Caco-2 (cell line): ENCODE measurements at regions not wholly inside any gene's neighbourhood (a gene's known extent, or its start where the extent isn't known, plus 50 kb on each side); places are given as distances from the start of the nearest gene placed in this dataset.

Experiments
- BruUV-seq: library from RNA; stranded (reverse); fragments of 400-500 nt; replicated peaks from 2 replicates; lab custom pipeline; 2021; lab: Mats Ljungman, UMichigan
- CTCF ChIA-PET: fragments of 300-600 bp; sonication (Branson Sonifier 250); formaldehyde crosslinking; loops from one replicate; lab custom pipeline; 2022; ENCODE audit warnings: antibody characterized with exemption; lab: Charles Lee
- POLR2A ChIA-PET: fragments of 300-600 bp; sonication (Branson Sonifier 250); formaldehyde crosslinking; loops from one replicate; lab custom pipeline; 2022; ENCODE audit warnings: antibody characterized with exemption; lab: Charles Lee
- DNase-seq, 2 experiments: peaks; one replicate each; pipeline versions ENCODE4 v3.0.0 to v3.0.0-alpha.2; 2020 to 2022
- H3K27me3 ChIP-seq: replicated peaks from 2 replicates; pipeline ENCODE4 v1.6.0; 2011; ENCODE audit warnings: low read length; ENCODE audit not compliant: control insufficient read depth, insufficient read depth
- H3K36me3 ChIP-seq: 2 replicates; pipeline ENCODE4 v1.5.1; 2011; ENCODE audit warnings: low read length; ENCODE audit not compliant: control insufficient read depth, insufficient read depth
- H3K4me1 ChIP-seq: fragments of 250-450 bp; sonication (Bioruptor Pico); 2 replicates; pipeline ENCODE4 v1.5.1; 2020; ENCODE audit warnings: mild to moderate bottlenecking
- H3K4me3 ChIP-seq: 2 replicates; pipeline ENCODE4 v1.5.1; 2011; ENCODE audit warnings: low read depth, mild to moderate bottlenecking, control low read depth, low read length
- H3K9me3 ChIP-seq: fragments of 250-450 bp; sonication (Bioruptor Pico); 2 replicates; pipeline ENCODE4 v1.5.1; 2020; ENCODE audit warnings: mild to moderate bottlenecking, moderate library complexity
- H3K27ac Mint-ChIP-seq: one replicate; pipeline ENCODE4 v1.8.0; 2022; ENCODE audit warnings: mixed read lengths; ENCODE audit not compliant: unreplicated experiment
- H3K27me3 Mint-ChIP-seq: one replicate; pipeline ENCODE4 v1.8.0; 2022; ENCODE audit warnings: mixed read lengths; ENCODE audit not compliant: insufficient read depth, unreplicated experiment
- H3K36me3 Mint-ChIP-seq: one replicate; pipeline ENCODE4 v1.8.0; 2022; ENCODE audit warnings: mild to moderate bottlenecking, mixed read lengths; ENCODE audit not compliant: insufficient read depth, unreplicated experiment
- H3K4me1 Mint-ChIP-seq: one replicate; pipeline ENCODE4 v1.8.0; 2022; ENCODE audit warnings: low read depth, mixed read lengths; ENCODE audit not compliant: unreplicated experiment
- H3K4me3 Mint-ChIP-seq: one replicate; pipeline ENCODE4 v1.8.0; 2022; ENCODE audit warnings: mild to moderate bottlenecking, moderate library complexity, mixed read lengths; ENCODE audit not compliant: unreplicated experiment
- H3K9me3 Mint-ChIP-seq: one replicate; pipeline ENCODE4 v1.8.0; 2022; ENCODE audit warnings: mixed read lengths; ENCODE audit not compliant: unreplicated experiment
- intact Hi-C: fragments of 100-400 bp; cut with micrococcal nuclease; formaldehyde crosslinking; loops from one replicate; pipeline ENCODE4 v1.10.0; 2022; ENCODE audit not compliant: unreplicated experiment
- TF ChIP-seq, protein P1 (sequence below), 2 experiments: fragments of 200-600 bp in 1 of 2; IDR thresholded peaks; 1 replicate in 1 of 2; 2 replicates in 1 of 2; pipeline versions ENCODE4 v1.5.1 to v1.8.0; 2011 to 2022; ENCODE audit warnings: antibody characterized with exemption in 1 of 2, control low read depth in 1 of 2, inconsistent platforms in 1 of 2, low read depth in 1 of 2, low read length in 1 of 2, mild to moderate bottlenecking in 1 of 2, moderate library complexity in 1 of 2; ENCODE audit not compliant: insufficient read depth in 1 of 2, severe bottlenecking in 1 of 2, unreplicated experiment in 1 of 2

DNA sequence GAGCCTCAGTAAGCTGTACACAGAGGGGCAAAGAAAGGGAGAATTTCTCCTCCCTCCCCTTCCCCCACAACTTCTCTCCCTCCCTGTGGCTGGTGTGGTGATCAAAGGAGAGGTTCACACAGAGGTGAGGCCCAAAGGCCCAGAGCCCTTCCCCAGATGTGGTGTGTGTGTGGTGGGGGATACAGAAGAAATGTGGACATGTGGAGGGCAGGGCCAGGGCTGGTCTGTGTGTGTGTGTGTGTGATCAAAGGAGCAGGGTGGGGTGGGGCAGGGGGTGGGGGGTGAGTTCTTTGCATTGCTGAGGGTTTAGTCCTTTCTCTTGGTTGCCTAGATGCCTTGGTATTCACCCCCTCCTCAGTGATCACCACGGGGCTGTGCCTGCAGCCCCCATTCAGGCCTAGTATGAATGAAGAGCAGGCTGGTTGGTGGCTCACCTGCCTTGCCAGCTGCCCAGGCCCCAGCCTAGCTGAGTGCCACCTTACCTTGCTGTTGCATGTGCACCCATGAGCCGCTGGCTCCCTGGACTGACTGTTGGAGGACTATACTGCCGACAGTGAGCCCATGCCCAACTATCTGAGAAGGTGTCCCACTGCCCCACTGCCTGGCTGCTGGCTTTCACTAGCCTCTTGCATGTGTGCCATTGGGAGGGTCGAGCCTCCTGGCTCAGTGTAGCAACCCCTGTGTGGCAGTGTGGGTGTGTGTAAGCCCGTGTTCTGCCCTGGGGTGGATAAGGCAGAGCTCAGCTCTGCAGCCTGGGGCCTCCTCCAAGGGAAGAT lies 101.9 kb downstream of the EFNB1 start:
- H3K4me1 ChIP-seq, result no peaks in the 10 kb centered on the region
- Mint-ChIP-seq H3K4me1 (no peaks in the 10 kb centered on the region), H3K4me3 (no peak overlapping the region), H3K27me3 (no peaks in the 10 kb centered on the region), H3K9me3 (no peaks in the 10 kb centered on the region), H3K27ac (peak overlapping the region; percentile 57), H3K36me3 (peaks cover 5% of the 10 kb centered on the region)
- H3K27me3 ChIP-seq, result no peaks in the 10 kb centered on the region
- BruUV-seq, result no TSS peak
- intact Hi-C loops, result no loop called here
- DNase-seq, result peak; percentile 11 to 34
- no peaks in the 10 kb centered on the region for H3K9me3 ChIP-seq
- CTCF ChIA-PET, result no interaction called here
- H3K36me3 ChIP-seq, result no peaks in the 10 kb centered on the region
- TF ChIP-seq, protein P1, sequence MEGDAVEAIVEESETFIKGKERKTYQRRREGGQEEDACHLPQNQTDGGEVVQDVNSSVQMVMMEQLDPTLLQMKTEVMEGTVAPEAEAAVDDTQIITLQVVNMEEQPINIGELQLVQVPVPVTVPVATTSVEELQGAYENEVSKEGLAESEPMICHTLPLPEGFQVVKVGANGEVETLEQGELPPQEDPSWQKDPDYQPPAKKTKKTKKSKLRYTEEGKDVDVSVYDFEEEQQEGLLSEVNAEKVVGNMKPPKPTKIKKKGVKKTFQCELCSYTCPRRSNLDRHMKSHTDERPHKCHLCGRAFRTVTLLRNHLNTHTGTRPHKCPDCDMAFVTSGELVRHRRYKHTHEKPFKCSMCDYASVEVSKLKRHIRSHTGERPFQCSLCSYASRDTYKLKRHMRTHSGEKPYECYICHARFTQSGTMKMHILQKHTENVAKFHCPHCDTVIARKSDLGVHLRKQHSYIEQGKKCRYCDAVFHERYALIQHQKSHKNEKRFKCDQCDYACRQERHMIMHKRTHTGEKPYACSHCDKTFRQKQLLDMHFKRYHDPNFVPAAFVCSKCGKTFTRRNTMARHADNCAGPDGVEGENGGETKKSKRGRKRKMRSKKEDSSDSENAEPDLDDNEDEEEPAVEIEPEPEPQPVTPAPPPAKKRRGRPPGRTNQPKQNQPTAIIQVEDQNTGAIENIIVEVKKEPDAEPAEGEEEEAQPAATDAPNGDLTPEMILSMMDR (IDR thresholded peaks at IDR 0.05; ENCODE audit: insufficient read depth in 1 of 2, low read depth in 1 of 2, low read length in 1 of 2, severe bottlenecking in 1 of 2, unreplicated experiment in 1 of 2), result no peak
- H3K4me3 ChIP-seq, result no peak overlapping the region
- POLR2A ChIA-PET, result no interaction called here

DNA sequence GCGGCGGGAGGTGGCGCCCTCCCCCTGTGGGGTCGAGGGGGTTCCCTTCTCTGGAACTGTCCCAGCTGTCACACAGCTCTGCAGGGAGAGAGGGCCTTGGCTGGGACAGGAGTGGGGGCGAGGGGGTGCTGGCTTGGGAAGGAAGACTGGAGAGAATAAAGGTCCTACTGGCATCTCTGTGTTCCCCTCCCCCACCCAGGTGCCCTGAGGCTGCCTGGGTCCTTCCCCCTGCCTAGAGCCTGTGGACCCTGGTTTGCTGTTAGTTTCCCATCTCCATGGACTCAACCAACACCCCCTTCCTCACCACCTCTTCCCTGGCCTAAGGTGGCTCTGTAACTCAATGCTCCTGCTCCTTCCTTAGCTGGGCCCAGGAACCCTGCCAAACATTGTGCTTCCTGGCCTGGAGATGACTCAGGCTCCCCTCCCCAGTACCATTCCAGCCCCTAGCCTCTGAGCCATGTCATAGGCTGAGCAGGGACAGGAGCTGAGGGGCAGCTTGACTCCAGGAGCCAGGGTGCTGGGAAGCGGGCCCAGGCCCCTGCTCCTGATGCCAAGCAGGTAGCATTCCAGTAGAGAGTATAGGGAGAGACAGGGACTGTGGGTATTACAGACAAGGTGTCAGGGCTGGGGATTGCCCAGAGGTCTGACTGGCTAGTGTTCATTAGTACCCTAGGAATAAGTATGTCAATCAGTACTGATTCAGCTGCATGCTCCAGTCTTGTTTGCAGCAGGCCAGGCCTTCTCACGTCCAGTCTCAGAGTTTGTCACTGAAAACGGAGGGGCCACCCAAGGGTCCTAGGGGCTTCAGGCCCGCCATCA lies 100.7 kb downstream of the EFNB1 start:
- H3K4me3 Mint-ChIP-seq, result no peak overlapping the region
- no peaks in the 10 kb centered on the region for H3K4me1 Mint-ChIP-seq
- no TSS peak for BruUV-seq
- intact Hi-C loops, result no loop called here
- ChIA-PET POLR2A (no interaction called here), CTCF (no interaction called here)
- no peaks in the 10 kb centered on the region for H3K4me1 ChIP-seq
- TF ChIP-seq, protein P1 (IDR thresholded peaks at IDR 0.05; ENCODE audit: insufficient read depth in 1 of 2, low read depth in 1 of 2, low read length in 1 of 2, severe bottlenecking in 1 of 2, unreplicated experiment in 1 of 2), result no peak
- DNase-seq, result no peak
- no peak overlapping the region for H3K4me3 ChIP-seq
- no peaks in the 10 kb centered on the region for H3K9me3 ChIP-seq
- no peaks in the 10 kb centered on the region for H3K27me3 ChIP-seq
- no peaks in the 10 kb centered on the region for H3K27me3 Mint-ChIP-seq
- peaks cover 5% of the 10 kb centered on the region for H3K36me3 Mint-ChIP-seq
- H3K9me3 Mint-ChIP-seq, result no peaks in the 10 kb centered on the region
- no peak overlapping the region for H3K27ac Mint-ChIP-seq
- no peaks in the 10 kb centered on the region for H3K36me3 ChIP-seq

DNA sequence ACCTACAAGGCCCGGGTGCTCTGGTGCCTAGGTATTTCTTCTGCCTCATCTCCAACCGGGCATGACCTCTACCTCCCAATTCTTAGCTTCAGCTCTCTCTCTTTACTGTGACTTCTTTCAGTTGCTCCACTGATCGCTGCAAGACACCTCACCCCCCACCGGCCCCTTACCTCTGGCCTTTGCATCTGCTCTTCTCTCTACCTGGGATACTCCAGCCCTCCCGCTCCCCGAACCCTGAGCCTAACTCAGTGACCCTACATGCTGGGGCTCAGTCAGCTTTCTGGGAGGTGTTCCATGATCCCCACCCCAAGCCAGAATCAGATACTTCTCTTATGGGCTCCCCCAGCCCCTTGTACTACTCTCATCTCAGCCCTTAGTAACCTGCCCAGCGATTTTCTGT lies 99.6 kb downstream of the EFNB1 start:
- no peaks in the 10 kb centered on the region for H3K9me3 Mint-ChIP-seq
- intact Hi-C loops, result no loop called here
- Histone ChIP-seq H3K4me1 (no peaks in the 10 kb centered on the region), H3K36me3 (no peaks in the 10 kb centered on the region), H3K9me3 (no peaks in the 10 kb centered on the region), H3K27me3 (no peaks in the 10 kb centered on the region), H3K4me3 (no peak overlapping the region)
- no peaks in the 10 kb centered on the region for H3K27me3 Mint-ChIP-seq
- no peak overlapping the region for H3K4me3 Mint-ChIP-seq
- TF ChIP-seq, protein P1 (IDR thresholded peaks at IDR 0.05; ENCODE audit: insufficient read depth in 1 of 2, low read depth in 1 of 2, low read length in 1 of 2, severe bottlenecking in 1 of 2, unreplicated experiment in 1 of 2), result no peak
- H3K4me1 Mint-ChIP-seq, result no peaks in the 10 kb centered on the region
- POLR2A ChIA-PET, result no interaction called here
- CTCF ChIA-PET, result no interaction called here
- BruUV-seq, result no TSS peak
- no peak overlapping the region for H3K27ac Mint-ChIP-seq
- DNase-seq, result no peak
- peaks cover 5% of the 10 kb centered on the region for H3K36me3 Mint-ChIP-seq
